Right cardiac atrium (tissue), 5 donors: ENCODE measurements at regions not wholly inside any gene's neighbourhood (a gene's known extent, or its start where the extent isn't known, plus 50 kb on each side); places are given as distances from the start of the nearest gene placed in this dataset.

ENCODE experiments used
- ATAC-seq, 2 donors: fragments of 200-7000 bp; cut with Tn5 transposase; one replicate each; pipeline versions ENCODE4 v1.8.0 to v1.9.1; 2020; ENCODE audit warnings: moderate library complexity in 2 of 2, mild to moderate bottlenecking in 1 of 2
- DNase-seq, 3 donors: peaks; one replicate each; pipeline ENCODE4 v3.0.0-alpha.2; 2020
- H3K27ac ChIP-seq: one replicate; pipeline ENCODE4 v1.5.1; 2013; ENCODE audit warnings: mild to moderate bottlenecking, low read length, control low read depth, moderate library complexity
- H3K27me3 ChIP-seq: one replicate; pipeline ENCODE4 v1.6.1; 2013; ENCODE audit not compliant: control insufficient read depth, insufficient read depth
- H3K4me1 ChIP-seq: one replicate; pipeline ENCODE4 v1.6.1; 2013; ENCODE audit warnings: low read length; ENCODE audit not compliant: control insufficient read depth, insufficient read depth
- H3K4me3 ChIP-seq: one replicate; pipeline ENCODE4 v1.5.1; 2013; ENCODE audit warnings: low read length, control low read depth
- H3K9me3 ChIP-seq: one replicate; pipeline ENCODE4 v1.6.1; 2013; ENCODE audit warnings: low read length; ENCODE audit not compliant: control insufficient read depth
- WGBS: extraction: QIAGEN DNeasy Blood & Tissue Kit; methylation state at CpG from one replicate; pipeline ENCODE4 v1.1.7; 2013; 5-methylcytosine and 5-hydroxymethylcytosine counted together
- intact Hi-C, 4 donors: fragments of 100-400 bp; cut with DNase I; formaldehyde crosslinking; loops; one replicate each; pipeline versions ENCODE4 v1.11.0 to v1.14.0; 2022 to 2023
- donor health status: healthy with polysubstance abuse.
- donor health status: DM: no; HTN: yes; CAD: no.
- donor health status: DM: no; HTN: no; CAD: no.
- donor health status: DM: no; HTN: yes; CAD: no; lungs with severe emphysema.
- donor health status: DM: yes; HTN: yes; CAD: no.

DNA sequence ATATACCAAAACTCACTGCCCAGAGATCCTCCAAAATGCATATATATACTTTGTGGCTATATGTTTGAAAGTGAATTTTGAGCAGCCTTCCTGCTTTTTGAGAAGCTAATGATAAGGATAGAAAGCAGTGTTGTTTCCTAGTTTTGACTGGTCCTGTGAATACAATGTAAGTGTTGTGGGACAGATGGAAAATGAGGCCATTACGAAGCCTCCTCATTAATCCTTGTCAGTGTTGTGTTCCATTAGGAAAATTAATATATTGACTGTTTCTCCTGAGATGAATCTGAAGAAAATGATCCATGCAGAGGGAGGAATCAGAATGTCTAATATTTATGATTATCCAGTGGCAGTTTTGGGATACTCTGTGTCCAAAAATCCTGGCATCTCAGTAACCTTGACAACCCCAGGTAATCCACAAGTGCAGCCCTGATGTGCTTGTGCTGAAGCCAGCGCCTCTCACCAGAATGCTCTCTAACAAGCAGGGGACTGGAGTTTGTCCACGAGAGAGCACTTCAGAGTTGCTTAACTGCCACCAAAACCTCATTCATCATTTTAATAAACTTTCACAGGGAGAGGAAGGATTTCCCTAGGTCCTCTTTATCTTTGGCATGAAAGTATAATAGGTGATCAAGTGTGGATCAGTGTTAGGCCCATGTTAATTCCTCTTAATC is 418.6 kb downstream of the CMPK2 start:
- Histone ChIP-seq H3K4me3 (no peak overlapping the region), H3K27ac (no peak overlapping the region), H3K27me3 (no peaks in the 10 kb centered on the region), H3K4me1 (no peaks in the 10 kb centered on the region), H3K9me3 (no peaks in the 10 kb centered on the region)
- intact Hi-C loops: no loop called here
- DNase-seq (no peak), ATAC-seq (no peak)
- 66% methylated on average over 3 of the region's 3 CpGs for WGBS

DNA sequence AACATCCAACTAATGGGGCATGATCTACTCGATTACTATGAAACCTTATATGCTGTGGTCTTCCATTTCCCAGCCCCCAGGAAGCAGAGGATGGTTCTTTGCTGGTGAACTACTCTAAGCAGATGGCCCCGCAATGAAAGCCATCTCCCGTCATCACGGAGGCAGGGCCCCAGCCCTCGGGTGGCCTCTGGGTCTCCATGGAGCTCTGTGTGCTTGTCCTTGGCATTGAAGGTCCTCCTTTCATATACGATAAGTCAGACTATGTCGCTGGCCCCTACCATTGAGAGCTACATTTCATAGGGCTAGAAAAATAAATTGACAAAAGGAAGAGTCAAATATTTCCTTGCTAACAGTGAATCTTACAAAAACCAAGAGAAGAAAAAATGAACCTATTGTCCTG is 416.8 kb downstream of the CMPK2 start:
- Histone ChIP-seq H3K27ac (no peak overlapping the region), H3K9me3 (no peaks in the 10 kb centered on the region), H3K4me1 (no peaks in the 10 kb centered on the region), H3K27me3 (no peaks in the 10 kb centered on the region), H3K4me3 (no peak overlapping the region)
- intact Hi-C loops: no loop called here
- WGBS: 86% methylated on average over 7 of the region's 7 CpGs
- DNase-seq (no peak), ATAC-seq (no peak)

DNA sequence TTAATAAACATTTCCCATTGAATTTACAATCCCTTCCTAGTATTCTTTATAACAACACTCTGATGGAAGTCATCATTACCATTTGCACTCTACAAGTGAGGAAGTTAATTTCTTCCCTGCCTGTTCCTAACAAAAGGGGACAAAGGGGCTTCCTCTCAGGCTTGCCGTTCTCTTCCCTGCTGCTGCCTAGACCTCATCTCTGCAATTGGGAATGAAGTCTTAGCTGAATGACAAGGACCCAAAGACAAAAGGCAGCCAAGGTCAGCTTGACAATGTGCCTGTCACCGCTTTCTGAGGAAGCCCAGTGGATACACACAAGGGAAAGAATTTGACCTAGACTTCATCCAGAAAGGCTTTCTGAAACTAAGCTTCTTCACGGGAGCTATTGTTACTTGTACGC is 416.4 kb downstream of the CMPK2 start:
- Histone ChIP-seq H3K27ac (no peak overlapping the region), H3K27me3 (no peaks in the 10 kb centered on the region), H3K4me3 (no peak overlapping the region), H3K9me3 (no peaks in the 10 kb centered on the region), H3K4me1 (no peaks in the 10 kb centered on the region)
- no peak for DNase-seq
- no peak for ATAC-seq
- intact Hi-C loops: no loop called here
- WGBS: 54% methylated on average over 4 of the region's 4 CpGs

- intact Hi-C loops: no loop called here
- WGBS: 84% methylated on average over 4 of the region's 4 CpGs
- Histone ChIP-seq H3K4me1 (no peaks in the 10 kb centered on the region), H3K27ac (no peak overlapping the region), H3K4me3 (no peak overlapping the region), H3K9me3 (no peaks in the 10 kb centered on the region), H3K27me3 (no peaks in the 10 kb centered on the region)
- DNase-seq: no peak
- ATAC-seq: no peak
Observed at GRCh38 chr2:6452702-6453481, 412.8 kb downstream of the CMPK2 start.

DNA sequence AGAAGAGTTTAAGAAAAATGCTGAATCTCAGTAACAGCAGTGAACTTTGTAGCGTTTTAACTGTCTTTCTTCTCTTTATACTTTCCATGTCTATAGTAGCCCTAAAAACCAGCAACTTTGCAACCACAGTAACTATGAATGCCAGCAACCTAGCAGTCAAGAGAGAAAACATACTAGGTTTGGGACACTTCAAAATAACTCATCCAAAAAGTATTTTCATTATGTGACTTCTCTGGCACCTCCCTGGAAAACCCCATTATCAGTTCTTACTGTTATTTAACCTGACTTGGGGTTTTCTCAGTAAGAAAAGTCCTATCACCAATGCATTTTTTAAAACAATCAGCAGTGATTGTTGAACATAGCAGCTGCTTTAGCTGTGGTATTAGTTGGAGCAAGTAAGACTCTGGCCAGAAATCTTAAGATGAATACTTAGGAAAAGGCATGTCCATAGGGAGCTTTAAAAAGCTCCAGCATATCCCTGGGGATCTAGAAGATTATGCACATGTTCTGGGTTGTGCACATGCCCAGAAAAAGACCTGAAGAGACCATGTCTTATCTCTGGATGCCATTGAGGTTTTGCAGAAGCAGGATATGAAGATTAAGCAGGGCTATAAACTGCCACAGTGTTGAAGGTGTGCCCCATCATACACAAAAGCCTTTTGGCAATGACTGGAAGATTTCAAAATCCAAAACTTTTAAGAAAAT is 411.3 kb downstream of the CMPK2 start:
- H3K4me1 ChIP-seq: no peaks in the 10 kb centered on the region
- no peak for DNase-seq
- WGBS: 69% methylated on average over 1 of the region's 1 CpG
- no peak overlapping the region for H3K4me3 ChIP-seq
- H3K9me3 ChIP-seq: no peaks in the 10 kb centered on the region
- no peaks in the 10 kb centered on the region for H3K27me3 ChIP-seq
- H3K27ac ChIP-seq: no peak overlapping the region
- intact Hi-C loops: no loop called here
- no peak for ATAC-seq

GRCh38 chr2:6459138-6459537 is 406.6 kb downstream of the CMPK2 start:
- ATAC-seq (no peak), DNase-seq (peak in 2 of 3 donors; percentile 39 to 44)
- Histone ChIP-seq H3K4me1 (no peaks in the 10 kb centered on the region), H3K4me3 (no peak overlapping the region), H3K27ac (no peak overlapping the region), H3K27me3 (no peaks in the 10 kb centered on the region), H3K9me3 (no peaks in the 10 kb centered on the region)
- WGBS: 91% methylated on average over 13 of the region's 13 CpGs
- intact Hi-C loops: no loop called here

- WGBS: 47% methylated on average over 1 of the region's 1 CpG
- no peak overlapping the region for H3K4me3 ChIP-seq
- no peaks in the 10 kb centered on the region for H3K9me3 ChIP-seq
- ATAC-seq (no peak), DNase-seq (no peak)
- no peaks in the 10 kb centered on the region for H3K27me3 ChIP-seq
- intact Hi-C loops: no loop called here
- H3K4me1 ChIP-seq: no peaks in the 10 kb centered on the region
- no peak overlapping the region for H3K27ac ChIP-seq
Observed at GRCh38 chr2:6470518-6470917, 395.2 kb downstream of the CMPK2 start.

- Histone ChIP-seq H3K27me3 (no peaks in the 10 kb centered on the region), H3K4me3 (no peak overlapping the region)
- 86% methylated on average over 4 of the region's 4 CpGs for WGBS
Observed at GRCh38 chr2:6471419-6471818, 394.3 kb downstream of the CMPK2 start.

DNA sequence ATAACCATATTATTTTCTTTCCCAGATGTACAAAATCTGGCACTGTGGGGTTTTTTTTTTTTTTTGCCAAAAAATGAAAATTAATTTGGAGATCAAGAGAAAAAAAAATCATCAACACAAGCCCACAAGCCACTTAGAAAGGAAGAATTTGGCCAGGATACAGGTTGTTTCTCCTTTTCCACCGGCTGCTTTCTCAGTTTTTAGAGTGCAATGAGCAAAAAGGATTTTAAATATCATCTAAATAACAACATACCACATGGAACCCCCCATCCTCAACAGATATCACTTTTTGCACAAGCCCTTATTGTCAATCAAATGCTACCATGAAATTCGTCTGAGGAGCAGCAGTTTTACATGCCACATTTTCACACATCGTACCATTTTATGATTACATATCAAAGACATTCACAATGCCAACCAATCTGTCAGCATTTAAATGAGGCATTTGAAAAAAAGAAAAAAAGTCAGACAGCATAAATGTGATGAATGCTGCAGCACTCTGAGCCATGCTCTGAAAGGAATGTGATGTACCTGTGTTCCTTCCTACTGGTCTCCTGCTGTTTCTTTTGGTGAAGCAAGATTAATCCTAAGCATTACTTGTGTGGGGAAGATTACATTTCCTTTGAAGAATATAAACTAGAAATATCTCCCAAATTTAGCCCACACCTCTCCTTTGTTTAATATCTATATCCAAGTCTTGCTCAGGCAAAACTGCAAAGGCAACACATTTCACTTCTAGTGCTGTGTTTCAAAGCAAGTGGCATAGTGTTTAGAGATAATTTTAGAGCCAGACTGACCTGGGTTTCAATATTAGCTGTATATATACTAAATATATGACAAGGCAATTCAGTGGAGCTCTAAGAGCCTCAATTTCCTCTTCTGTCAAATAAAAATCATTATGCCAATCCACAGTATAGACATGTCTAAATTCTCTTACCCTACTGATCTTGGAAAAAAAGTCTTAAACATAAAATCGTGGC is 391.3 kb downstream of the CMPK2 start:
- H3K27ac ChIP-seq: no peak overlapping the region
- WGBS: 51% methylated on average over 4 of the region's 4 CpGs
- ATAC-seq: no peak
- no peak overlapping the region for H3K4me3 ChIP-seq
- intact Hi-C loops: no loop called here
- no peaks in the 10 kb centered on the region for H3K27me3 ChIP-seq
- no peaks in the 10 kb centered on the region for H3K9me3 ChIP-seq
- DNase-seq: no peak
- no peaks in the 10 kb centered on the region for H3K4me1 ChIP-seq

More at GRCh38 chr2:6471419-6471818, 394.3 kb downstream of the CMPK2 start:
- no peaks in the 10 kb centered on the region for H3K9me3 ChIP-seq
- DNase-seq (no peak), ATAC-seq (no peak)
- intact Hi-C loops: no loop called here
- H3K27ac ChIP-seq: no peak overlapping the region
- H3K4me1 ChIP-seq: no peaks in the 10 kb centered on the region

- Histone ChIP-seq H3K4me1 (no peaks in the 10 kb centered on the region), H3K27ac (no peak overlapping the region), H3K9me3 (no peaks in the 10 kb centered on the region), H3K4me3 (no peak overlapping the region), H3K27me3 (no peaks in the 10 kb centered on the region)
- ATAC-seq (no peak), DNase-seq (no peak)
- 75% methylated on average over 4 of the region's 4 CpGs for WGBS
- intact Hi-C loops: no loop called here
Observed at GRCh38 chr2:6475155-6475940, 390.4 kb downstream of the CMPK2 start.
